Astrocyte of the cerebellum (primary cell): ENCODE measurements at regions not wholly inside any gene's neighbourhood (a gene's known extent, or its start where the extent isn't known, plus 50 kb on each side); places are given as distances from the start of the nearest gene placed in this dataset.
"Not testable (repeated sequence)": the region's sequence is repeated elsewhere in the genome, so short reads cannot be mapped to it uniquely, and the experiment has no call there.

Experiments
- DNase-seq: peaks from one replicate; pipeline ENCODE4 v3.0.0-alpha.2; 2011; ENCODE audit warnings: low read depth
- H3K4me3 ChIP-seq: 2 replicates; pipeline ENCODE4 v1.5.1; 2011; ENCODE audit warnings: mild to moderate bottlenecking, low read depth, low read length, moderate library complexity
- CTCF ChIP-seq: IDR thresholded peaks from 2 replicates; pipeline ENCODE4 v1.5.1; 2012; ENCODE audit warnings: low read length, low read depth, moderate library complexity, mild to moderate bottlenecking; ENCODE audit errors: missing control alignments
- in situ Hi-C: cut with HindIII; loops from 2 replicates; pipeline ENCODE4 v1.10.0; 2017; ENCODE audit warnings: low sequenced_read_pairs

GRCh38 chrX:128408842-128409241 lies 356.6 kb upstream of the ACTRT1 start:
- no peak for DNase-seq
- H3K4me3 ChIP-seq, result no peak overlapping the region
- in situ Hi-C loops, result no loop called here
- no peak for TF ChIP-seq CTCF

- in situ Hi-C loops, result no loop called here
- TF ChIP-seq CTCF, result no peak
- H3K4me3 ChIP-seq, result no peak overlapping the region
- DNase-seq, result no peak
These were observed 344.4 kb upstream of the ACTRT1 start for GRCh38 chrX:128396601-128397000.

- H3K4me3 ChIP-seq, DNase-seq, in situ Hi-C loops: not testable (repeated sequence)
These were observed 331.6 kb upstream of the ACTRT1 start for GRCh38 chrX:128383846-128384245.

- TF ChIP-seq CTCF, result no peak
- in situ Hi-C loops, result no loop called here
- H3K4me3 ChIP-seq, result no peak overlapping the region
- no peak for DNase-seq
These were observed 313.3 kb upstream of the ACTRT1 start for GRCh38 chrX:128365492-128365891.

- no peak for DNase-seq
- no peak for TF ChIP-seq CTCF
- no peak overlapping the region for H3K4me3 ChIP-seq
- in situ Hi-C loops, result no loop called here
These were observed 283.5 kb upstream of the ACTRT1 start for GRCh38 chrX:128335671-128336070.

GRCh38 chrX:128334821-128335220 lies 282.6 kb upstream of the ACTRT1 start:
- DNase-seq, result no peak
- TF ChIP-seq CTCF, result no peak
- in situ Hi-C loops, result no loop called here
- H3K4me3 ChIP-seq, result no peak overlapping the region

- no peak for DNase-seq
- in situ Hi-C loops, result no loop called here
- TF ChIP-seq CTCF, result no peak
- H3K4me3 ChIP-seq, result no peak overlapping the region
These were observed 258.7 kb upstream of the ACTRT1 start for GRCh38 chrX:128310912-128311311.
